NCI-H345 (cell line): ENCODE measurements at regions not wholly inside any gene's neighbourhood (a gene's known extent, or its start where the extent isn't known, plus 50 kb on each side); places are given as distances from the start of the nearest gene placed in this dataset.
"Not testable (repeated sequence)": the region's sequence is repeated elsewhere in the genome, so short reads cannot be mapped to it uniquely, and the experiment has no call there.

Experiments used
- DNase-seq: peaks from one replicate; lab custom pipeline; 2025; lab: John Stamatoyannopoulos, UW

DNA sequence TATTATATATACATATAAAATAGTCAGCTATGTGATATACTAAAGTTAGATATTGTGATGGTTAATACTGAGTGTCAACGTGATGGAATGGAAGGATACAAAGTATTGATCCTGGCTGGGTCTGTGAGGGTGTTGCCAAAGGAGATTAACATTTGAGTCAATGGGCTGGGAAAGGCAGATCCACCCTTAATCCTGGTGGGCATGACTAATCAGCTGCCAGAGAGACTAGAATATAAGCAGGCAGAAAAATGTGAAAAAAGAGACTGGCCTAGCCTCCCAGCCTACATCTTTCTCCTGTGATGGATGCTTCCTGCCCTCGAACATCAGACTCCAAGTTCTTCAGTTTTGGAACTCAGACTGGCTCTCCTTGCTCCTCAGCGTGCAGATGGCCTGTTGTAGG lies 321.6 kb upstream of the NT5E start:
- DNase-seq = not testable (repeated sequence)

DNA sequence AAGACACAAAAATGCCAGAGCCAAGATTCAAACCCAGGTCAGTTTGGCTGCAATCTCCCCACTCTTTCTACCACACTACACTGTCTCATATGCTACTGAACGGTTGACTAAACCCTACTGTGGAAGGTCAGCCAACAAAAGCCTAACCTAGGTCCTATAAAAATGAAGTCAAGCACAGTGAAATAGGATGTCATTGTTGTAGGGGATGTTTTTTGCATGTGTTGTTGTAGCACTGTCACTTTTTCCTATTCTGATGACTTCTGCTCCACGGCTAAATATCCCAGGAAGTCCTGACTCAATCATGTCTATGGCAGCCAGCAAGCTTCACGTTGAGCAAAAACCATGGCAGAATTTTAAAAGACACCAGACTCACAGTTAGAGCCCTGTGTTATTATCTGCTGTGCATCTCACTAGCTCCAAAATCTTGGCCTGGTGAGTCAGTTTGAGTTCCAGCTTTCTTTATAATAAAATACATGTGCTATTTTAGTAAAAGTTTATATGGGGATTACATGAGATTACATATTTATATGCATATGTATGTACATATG lies 322.1 kb upstream of the NT5E start:
- no peak for DNase-seq

DNA sequence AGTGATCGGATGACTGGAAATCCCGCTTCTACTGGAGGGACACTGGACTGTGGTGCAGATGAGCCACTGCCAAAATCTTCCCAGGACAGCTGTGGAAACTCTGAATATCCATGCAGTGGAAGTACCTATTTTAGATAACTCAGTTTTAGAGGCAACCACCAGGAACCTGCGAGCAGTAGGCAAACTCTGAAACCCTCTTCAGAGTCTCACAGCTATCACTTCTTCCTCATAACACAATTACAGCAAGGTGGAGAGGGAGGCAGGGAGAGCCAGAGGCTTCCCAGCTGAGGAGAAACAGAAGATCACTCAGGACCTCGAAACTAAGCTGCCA lies 322.8 kb upstream of the NT5E start:
- DNase-seq = no peak

DNA sequence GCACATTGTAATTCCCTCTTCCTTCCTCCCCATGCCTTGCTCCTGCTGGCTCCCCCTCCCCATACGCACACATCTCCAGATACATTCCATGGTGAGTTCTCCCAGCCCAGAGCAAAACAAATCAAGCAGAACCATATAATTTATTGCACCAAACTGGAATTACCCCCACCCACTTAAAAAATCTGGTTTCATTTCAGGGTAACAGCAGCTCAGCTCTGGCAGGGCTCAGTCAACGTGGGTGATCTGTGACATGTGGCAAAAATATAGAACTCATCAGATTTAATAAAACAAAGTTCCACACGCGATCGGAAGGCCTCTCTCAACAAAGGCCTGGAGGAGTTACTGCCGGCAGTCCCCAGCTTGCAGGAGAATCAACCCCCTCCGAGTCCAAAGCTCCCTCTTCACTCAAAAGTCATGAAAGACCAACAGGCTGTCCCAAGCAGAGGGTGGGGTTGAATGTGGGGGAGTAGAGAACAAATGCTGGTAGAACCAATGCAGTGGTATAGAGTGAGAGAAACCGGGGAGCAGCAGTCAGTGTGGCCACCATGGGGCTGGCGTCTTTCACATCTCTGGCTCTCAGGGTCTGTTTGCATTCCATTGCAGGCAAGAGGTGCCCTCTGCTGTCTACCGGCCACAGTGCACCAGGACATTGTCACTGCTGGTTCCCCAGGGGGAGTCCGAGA lies 323.3 kb upstream of the NT5E start:
- DNase-seq = no peak

DNA sequence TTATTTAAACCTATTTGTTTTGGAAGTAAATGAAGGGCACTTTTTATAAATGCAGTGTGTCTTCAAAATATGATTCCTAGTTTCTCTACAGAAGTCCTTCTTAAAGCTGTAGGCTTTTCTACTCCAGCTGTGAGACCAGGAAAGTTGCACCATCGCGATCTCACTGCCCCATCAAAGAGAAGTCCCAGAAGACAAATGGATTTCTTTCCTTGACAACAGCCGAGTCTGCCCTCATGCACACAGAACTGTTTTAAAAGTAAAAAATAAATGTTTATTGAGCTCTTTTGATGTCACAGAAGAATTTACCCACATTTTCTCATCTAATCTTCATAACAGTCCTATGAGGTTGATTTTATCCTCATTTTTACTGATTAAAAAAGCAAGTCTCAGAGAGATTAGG lies 324.4 kb upstream of the NT5E start:
- DNase-seq = no peak

DNA sequence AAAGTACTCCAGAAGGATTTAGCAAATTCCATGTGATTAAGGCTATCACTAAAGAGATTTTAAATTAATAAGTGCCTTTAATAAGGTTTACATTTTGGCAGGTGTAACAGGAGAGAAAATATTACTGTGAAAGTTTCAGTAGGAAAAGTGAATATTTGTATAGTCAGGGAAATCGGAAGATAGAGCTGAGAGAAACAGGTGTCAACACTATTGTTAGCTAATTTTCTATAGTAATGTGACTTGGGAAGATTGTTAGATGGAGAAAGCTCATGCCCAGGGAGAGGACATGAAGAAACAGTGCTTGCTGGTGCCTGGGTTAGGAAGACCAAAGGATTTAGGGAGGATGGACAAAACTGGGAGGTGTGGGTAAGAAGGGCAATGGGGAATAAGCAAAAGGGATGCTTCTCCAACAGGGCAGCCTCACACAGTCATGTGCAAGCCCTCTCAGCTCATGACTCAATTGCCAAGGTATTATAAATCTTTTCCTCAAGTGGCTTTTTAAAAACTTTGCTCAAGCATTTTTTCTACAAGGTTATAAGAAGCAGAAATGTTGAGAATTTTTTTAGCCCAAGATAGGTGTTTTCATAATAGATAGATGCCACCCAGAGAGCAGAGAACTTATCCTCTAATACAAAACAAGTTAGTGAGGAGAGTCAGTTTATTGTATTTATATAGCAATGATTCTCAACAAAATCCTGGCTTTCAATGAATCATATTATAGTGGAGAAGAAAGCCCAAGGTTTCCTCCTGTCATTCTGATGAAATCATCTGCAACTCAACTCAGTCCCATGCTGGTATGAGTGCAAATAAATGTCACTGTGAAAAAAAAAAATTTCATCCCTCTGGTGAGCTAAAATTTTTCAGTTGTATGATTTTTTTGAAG lies 325.2 kb upstream of the NT5E start:
- no peak for DNase-seq

DNA sequence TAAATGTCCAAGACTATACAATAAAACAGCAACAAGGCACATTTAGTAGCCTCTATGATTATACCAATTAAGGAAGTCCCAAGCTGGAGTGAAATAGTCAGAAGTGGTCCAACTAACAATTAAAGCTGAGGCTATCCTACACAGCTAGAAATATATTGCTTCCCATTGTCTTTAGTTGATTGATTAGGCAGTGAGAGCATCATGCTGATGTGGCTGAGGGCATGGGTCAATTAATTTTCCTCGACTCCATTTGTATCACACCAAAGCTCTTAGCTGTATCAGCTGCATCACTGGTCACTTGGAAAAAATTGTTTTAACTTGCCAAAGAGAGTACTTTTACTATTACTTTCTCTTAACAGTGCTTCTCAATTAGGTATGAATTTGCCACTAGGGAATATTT lies 328.7 kb upstream of the NT5E start:
- DNase-seq = no peak

DNA sequence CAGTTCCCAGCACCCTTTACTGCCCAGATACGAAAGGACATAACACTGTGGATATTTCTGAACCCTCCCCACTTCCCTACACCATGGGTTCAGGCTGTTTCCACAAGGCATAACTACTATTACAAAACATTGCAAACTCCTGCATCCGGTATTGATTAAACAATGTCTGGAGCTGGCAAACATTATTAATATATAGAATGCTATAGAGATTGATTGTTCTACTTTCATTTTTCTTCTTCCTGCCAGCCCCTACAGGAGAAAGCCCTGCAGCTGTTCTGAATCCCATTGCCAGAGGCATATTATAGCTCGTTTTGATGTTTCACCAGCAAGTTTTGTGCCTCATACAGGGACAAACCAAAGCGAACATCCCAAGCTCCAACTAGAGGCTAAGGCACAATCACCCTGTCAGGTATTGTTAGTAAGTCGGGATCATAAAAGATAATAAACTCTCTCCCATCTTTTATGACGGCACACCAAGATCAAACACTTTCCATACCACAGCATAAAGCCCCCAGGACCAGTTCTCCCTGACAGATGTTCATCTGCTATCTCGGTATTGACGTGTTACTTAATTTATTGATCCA lies 331.1 kb upstream of the NT5E start:
- no peak for DNase-seq

DNA sequence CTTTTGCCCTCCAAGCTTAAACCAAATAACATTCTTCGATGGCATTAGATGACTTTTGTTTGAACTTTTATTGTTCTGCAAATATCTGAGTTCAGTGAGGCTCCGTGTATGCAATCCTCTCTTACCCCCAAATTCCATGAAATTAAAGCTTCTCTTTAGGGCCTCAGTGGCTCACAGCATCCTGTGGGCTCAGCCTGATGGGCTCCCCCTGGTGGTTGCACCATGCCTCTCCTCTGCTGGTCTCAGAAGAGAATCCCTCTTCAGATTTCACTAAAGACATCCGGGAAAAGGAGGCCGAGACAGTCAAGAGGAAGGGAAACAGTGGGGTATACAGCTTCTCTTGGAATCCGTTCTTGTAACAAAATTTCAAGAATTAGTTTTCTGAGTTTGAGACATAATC lies 331.6 kb upstream of the NT5E start:
- DNase-seq = no peak

DNA sequence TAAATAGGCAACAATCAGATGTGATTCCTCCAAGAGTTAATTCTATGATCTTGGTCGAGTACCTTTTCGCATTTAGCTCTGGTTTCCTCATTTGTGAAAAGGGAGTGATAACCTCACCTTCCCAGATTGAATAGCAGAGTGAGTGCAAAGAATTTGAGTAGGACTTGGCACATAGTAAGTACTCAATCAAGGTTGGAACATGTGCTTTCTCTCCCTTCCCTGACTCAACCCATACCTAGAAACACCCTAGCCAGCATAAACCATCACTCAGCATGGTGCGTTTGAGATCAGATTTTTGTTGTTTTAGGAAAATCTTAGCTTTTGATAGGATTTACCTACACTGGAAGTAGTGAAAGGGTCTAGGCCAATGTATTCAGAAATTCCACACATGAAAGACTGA lies 333.4 kb upstream of the NT5E start:
- DNase-seq = no peak

DNA sequence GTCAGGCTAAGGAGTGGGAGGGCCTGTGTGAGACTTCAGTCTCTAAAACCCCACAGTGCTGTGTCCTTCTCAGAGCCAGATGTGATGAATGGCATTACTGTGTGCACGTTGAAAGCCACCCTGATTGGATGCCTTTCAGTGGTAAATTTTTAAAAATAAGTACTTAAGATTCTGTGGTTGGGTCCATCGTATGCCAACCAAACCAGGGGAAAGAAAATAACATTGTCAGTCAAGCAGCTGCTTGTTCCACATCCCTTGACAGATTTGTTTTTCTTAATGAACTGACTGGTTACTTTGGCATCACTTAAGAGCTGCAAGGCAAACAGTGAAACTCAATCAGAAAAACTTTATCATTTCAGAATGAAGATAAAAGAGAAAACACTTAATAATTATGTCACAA lies 334.0 kb upstream of the NT5E start:
- DNase-seq = no peak

DNA sequence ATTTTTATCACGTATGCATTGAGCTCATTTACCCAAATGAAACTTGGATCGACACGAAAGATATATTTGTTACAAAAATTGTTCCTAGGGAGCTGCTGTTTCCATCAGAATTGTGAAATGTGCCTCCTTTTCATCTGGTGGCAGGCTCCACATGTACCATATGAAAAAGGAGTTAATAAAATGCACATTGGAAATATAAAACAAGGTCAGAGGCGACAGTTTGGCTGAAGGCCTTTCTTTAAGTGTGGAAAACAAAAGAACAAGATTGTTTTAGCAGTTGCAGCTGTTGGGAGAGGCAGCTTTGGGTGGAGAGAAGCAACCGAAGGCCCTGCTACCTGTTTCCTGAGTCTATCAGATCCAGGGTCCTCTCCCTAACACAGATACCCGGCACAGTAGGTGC lies 334.5 kb upstream of the NT5E start:
- DNase-seq = no peak

DNA sequence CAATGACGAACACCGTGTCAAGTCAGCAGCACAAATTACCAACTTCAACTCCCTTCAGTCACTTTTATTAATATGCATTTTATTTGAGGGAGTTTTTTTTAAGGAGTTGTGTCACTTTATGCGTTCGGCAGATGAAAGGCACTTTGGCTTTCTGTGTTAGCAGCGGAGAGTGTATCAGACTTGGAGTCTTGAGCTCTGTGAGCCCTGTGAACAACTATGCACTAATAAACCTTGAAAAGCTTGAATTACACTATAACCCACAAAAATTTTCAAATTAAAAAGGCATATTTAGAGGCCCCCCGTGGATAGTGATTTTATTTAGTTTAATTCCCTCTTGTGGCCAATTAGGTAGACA lies 335.3 kb upstream of the NT5E start:
- no peak for DNase-seq

DNA sequence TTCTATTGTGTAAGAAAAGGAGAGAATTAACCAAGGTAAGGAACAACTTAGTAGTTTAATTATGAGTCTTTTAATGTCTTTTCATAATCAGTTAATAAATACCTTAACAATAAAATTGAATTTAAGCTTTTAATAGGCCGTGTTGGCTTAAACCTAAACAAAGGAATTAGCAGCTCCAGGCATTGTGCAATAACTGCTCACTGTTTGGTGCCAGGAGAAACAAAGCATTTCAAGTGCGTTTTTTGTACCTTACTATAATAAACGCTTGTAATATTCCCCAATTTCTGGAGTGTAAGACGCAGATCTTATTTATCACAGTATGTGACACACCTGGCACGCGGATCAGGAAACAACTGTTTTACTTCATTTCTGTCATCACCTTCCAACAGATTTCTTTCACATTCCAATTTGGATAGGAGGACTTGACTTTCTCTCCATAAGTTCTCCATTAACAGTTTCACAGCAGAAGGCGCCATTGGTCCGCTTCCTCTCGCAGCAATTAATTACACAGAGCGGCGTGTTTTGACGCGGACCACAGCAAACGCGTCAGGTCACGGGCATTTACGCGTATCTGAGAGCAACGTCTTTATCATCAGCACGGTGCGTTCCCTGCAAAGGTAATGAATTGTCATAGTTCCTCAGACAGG lies 335.8 kb upstream of the NT5E start:
- DNase-seq = no peak

DNA sequence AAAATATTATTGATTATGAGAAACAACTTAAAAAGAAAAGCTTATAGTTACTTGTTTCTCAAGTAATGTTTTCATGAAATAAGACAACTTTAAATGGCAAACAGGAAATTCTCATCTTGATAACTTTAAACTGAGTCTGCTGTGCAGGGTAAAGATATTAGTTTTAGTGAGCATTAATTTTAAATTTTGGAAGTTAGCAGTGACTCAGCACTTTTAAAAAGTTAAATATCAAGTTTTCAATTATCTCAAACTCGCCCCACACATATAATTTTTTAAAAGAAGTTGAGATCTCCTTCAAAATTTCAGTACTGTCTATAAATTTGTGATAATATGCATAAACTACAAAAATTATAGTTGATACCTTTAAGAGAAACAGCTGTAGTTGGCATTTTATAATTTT lies 337.3 kb upstream of the NT5E start:
- DNase-seq = no peak

DNA sequence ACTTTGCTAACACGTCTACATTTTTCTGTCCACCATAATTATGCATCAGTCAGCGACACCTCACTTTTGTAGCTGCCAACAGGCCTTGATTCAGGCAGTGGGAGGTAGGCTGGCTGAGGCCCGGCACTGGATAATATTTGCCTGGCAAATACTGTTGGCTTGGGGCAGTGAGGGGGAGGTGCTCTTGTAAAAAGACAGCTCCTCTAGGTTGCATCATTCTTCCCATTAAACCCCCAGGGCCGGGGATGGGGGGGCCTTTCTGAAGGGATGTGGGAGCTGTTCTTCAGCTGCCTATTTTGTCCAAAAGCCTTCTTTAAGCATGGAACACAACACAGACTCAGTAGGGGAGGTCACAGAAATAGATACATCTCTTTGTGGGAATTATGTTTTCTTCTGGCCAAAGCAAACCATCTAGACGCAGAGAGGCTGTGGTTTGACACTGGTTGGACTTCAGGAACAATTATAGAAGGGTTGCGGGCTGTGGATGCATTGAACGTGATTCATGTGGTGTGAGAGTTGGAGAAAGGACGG lies 338.3 kb upstream of the NT5E start:
- DNase-seq = no peak

DNA sequence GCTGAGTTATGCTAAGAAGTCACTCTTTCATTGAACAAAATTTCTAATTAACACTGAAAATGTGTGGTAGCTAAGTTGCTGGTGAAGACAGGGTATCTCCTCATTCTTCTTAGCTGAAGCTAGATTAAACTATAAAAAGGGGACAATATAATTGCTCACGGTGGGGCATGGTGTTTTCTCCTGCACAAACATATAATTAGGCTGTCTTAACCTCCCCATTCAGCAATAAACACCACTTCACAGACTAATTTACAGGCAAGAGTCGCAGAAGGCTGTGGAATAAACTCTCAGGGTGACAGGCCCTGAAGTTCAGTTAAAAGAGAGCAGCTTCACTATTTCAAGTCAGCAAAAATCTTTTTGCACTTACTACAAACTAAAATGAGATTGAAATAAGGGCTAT lies 338.9 kb upstream of the NT5E start:
- no peak for DNase-seq

DNA sequence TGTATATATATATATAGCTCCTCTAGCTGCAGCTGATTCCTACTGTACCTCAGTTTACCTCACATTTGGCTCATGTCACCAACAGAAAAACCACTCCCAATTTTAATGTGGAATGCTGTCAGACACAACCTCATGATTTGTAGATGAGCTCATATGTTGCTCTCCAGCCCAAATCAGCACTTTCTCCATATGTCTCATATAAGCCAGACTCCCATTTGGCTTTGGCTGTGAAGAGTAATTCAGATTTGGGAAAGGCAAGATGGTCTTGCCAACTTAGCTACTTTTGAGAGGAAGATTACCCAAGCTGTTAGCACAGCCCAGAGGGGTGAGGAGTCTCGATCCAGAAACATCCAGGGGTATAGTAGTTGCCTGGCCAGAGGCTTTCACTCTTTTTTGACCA lies 342.2 kb upstream of the NT5E start:
- no peak for DNase-seq

DNA sequence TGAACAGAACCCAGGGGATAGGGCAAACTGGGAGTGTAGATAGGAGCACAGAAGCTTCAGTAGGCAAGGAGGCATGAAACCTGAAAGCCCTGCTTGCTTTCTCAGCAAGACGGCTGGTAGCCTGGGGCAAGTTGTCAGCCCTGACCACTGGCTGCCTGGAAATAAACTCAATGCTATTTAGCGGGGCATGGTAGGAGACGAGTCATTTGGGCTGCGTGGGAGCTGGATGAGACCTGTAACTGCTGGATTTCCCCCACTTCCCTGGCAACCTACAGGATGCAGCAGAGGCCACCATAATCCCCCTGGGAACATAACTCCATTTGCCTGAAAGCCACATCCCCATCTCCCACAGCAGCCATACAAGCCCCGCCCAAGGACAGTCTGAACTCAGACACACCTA lies 332.6 kb upstream of the TBX18 start:
- DNase-seq = no peak

DNA sequence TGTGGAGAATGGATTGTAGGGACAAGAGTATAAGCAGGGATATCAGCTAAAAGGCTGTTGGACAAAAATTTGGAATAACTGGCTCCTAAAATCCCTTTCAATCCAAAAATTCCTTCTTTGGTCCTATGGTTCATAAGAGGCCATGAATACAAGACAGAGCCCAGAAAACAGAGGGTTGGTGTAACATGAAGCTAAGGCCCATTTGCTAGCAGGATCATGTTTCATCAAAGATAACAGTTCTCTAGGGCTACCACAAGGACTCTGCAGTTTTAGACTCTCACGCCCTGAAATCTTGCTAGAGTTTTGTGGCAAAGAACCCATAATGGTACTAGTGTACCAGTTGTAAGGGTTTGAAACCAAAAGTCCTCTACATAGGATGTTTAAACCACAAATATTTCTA lies 327.8 kb upstream of the TBX18 start:
- no peak for DNase-seq

DNA sequence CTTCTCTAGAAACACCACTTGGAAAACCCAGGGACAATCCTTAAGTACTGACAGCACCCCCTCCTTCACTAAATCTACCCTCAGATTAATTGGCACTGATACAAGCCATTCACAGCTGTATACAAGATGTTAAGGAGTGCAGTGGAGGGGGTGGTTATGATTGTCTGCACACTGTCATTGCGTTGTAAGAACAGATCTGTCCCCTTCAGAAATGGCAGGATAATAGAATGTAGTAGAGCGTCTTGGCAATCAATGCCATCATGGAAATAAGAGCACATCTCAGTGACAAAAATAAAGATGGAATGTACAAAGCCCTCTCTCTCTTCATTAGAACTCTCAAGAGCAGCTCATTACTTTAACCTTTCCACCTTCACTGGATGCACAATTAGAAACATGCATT lies 324.9 kb upstream of the TBX18 start:
- no peak for DNase-seq

DNA sequence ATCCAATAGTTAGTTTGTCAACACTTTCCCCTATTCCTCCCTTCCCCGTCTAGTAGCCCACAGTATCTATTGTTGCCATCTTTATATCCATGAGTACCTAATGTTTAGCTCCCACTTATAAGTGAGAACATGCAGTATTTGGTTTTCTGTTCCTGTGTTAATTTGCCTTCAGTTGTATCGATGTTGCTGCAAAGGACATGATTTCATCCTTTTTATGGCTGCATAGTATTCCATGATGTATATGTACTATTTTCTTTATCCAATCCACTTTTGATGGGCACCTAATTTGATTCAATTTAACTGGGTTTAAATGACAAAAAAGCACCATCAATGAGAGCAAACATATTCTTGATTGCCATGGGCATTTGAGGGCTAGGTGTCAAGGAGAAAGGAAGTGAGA lies 321.5 kb upstream of the TBX18 start:
- no peak for DNase-seq

DNA sequence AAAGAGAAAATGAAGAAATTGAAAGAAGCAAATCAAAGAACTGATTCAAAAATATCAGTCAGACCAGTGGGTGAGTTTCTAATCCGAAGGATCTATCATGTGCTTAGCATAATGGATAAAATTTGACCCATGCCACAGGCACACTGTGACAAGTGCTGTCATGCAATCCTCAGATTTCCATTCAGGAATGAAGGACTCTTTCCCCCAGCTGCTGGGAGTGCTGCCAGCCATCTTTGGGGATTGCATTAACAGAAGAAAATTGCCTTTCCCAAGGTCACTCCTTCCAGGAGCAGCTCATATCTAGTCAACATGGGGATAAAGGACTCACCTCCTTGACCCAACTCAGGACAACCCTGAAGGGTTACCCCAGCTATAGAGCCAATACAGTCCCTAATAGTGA lies 316.7 kb upstream of the TBX18 start:
- no peak for DNase-seq
